Muscle of leg (tissue), 3 donors: ENCODE measurements at regions not wholly inside any gene's neighbourhood (a gene's known extent, or its start where the extent isn't known, plus 50 kb on each side); places are given as distances from the start of the nearest gene placed in this dataset.
"Not testable (repeated sequence)": the region's sequence is repeated elsewhere in the genome, so short reads cannot be mapped to it uniquely, and the experiment has no call there.

Experiments used
- DNase-seq: peaks from one replicate; pipeline ENCODE4 v3.0.0; 2013
- H3K27ac ChIP-seq: one replicate; pipeline ENCODE4 v1.5.1; 2013; ENCODE audit warnings: mild to moderate bottlenecking, low read length, control low read depth
- H3K27me3 ChIP-seq: one replicate; pipeline ENCODE4 v1.6.1; 2013; ENCODE audit warnings: low read length; ENCODE audit not compliant: control insufficient read depth, insufficient read depth
- H3K36me3 ChIP-seq: one replicate; pipeline ENCODE4 v1.6.1; 2013; ENCODE audit warnings: low read length; ENCODE audit not compliant: control insufficient read depth, insufficient read depth
- H3K4me1 ChIP-seq: one replicate; pipeline ENCODE4 v1.6.1; 2013; ENCODE audit warnings: low read length; ENCODE audit not compliant: control insufficient read depth, insufficient read depth
- H3K4me3 ChIP-seq: one replicate; pipeline ENCODE4 v1.5.1; 2013; ENCODE audit warnings: low read length, control low read depth
- H3K9me3 ChIP-seq: replicated peaks from 2 replicates; pipeline ENCODE4 v1.6.1; 2013; ENCODE audit warnings: low read depth, low read length; ENCODE audit not compliant: control insufficient read depth
- WGBS: methylation state at CpG from one replicate; pipeline ENCODE4 v1.1.5; 2013; ENCODE audit warnings: missing lambda C conversion rate; ENCODE audit not compliant: insufficient coverage; 5-methylcytosine and 5-hydroxymethylcytosine counted together

DNA sequence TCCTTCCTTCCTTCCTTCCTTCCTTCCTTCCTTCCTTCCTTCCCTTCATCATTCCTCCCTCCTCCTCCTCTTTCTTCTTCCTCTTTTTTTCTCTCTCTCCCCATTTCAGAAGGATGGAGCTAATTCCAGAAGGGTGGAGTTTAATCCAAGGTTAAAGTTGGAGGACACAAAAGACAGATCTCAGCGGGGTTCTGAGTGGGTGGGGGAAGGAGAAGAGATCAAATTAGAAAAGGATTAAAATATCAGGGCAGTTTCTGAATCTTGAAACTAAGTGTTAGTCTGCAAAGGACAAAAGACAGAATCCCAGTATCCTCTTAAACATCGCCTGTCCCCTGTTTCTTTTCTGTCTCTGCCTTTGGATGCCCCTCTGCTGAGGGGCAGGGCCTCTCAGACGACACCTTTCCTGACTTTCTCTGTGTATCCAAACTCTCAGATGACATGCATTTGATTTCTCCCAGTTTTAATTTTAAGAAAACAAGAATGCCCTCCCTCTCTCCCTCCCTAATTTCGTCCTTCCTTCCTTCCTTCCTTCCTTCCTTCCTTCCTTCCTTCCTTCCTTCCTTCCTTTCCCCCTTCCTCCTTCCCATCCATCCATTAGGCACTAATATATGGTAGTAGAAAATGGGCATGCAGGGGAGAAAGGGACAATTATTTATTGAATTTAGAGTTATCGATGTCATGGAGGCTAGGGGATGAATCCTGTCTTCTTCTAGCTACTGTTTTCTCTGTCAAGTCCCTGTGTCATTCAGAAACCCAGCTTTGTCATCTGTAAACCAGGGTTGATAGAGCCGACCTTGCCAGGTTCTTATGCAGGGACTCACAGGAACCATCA lies 269.1 kb downstream of the VRK1 start:
- Histone ChIP-seq H3K9me3 (no peaks in the 10 kb centered on the region), H3K36me3 (no peaks in the 10 kb centered on the region), H3K4me3 (no peak overlapping the region), H3K27me3 (peaks cover 9% of the 10 kb centered on the region), H3K27ac (no peak overlapping the region), H3K4me1 (no peaks in the 10 kb centered on the region)
- 51% methylated on average over 2 of the region's 6 CpGs for WGBS
- DNase-seq: no peak

DNA sequence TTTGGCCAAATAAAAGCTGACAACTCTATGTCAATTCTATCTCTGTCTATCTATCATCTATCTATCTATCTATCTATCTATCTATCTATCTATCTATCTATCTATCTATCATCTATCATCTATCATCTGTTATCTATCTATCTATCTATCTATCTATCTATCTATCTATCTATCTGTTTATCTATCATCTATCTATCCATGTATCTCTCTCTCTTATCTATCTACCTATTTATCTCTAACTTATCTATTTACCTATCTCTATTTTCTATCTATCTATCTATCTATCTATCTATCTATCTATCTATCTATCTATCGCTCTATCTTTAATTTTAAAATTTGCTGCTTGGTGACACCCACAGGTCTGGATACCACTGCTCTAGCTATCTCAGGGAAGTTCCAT lies 271.1 kb downstream of the VRK1 start:
- not testable (repeated sequence) for H3K4me3 ChIP-seq, DNase-seq, H3K36me3 ChIP-seq, H3K9me3 ChIP-seq, H3K4me1 ChIP-seq, H3K27ac ChIP-seq, H3K27me3 ChIP-seq
- 90% methylated on average over 1 of the region's 1 CpG for WGBS

DNA sequence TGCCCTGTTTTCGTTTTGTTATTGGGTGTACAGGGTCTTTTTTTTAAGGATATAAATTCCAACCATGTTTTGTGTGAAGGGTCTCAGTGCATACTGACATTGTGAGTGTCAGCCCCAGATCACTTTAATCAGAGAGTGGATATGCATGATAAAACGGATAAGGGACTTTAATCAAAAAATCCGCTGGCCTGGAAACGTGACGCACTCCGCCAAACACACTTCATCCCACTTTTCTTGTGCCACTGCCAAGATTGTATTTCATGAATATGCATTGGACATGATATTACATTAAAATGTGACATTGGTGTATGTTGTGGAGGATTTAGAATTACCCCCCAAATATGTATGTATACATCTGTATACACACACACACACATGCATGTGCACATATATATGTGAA lies 273.1 kb downstream of the VRK1 start:
- Histone ChIP-seq H3K36me3 (no peaks in the 10 kb centered on the region), H3K9me3 (no peaks in the 10 kb centered on the region), H3K27ac (no peak overlapping the region), H3K27me3 (peaks cover 8% of the 10 kb centered on the region), H3K4me3 (no peak overlapping the region), H3K4me1 (no peaks in the 10 kb centered on the region)
- WGBS: no CpG with 5 or more reads among the region's 6 CpGs
- DNase-seq: no peak

DNA sequence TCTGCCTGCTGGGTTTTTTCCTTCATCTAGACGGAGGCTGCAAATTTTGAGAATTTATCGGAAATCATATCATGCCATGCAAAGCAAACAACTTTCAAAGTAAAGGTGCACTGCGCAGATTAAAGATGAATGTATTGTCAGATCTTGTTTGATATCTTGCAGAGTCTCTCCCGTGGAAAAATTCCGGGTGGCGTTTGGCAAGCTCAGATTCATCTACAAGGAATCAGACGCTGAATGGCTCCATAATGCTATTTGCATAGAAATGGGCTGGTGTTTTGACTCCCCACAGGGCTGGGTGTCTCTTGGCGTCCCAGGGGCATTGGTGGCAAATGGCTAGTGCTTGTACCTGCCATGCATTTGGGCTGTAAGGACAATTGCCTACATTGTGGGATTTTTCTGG lies 274.0 kb downstream of the VRK1 start:
- H3K27ac ChIP-seq: no peak overlapping the region
- 40% methylated on average over 1 of the region's 8 CpGs for whole genome bisulfite sequencing
- H3K4me1 ChIP-seq: no peaks in the 10 kb centered on the region

DNA sequence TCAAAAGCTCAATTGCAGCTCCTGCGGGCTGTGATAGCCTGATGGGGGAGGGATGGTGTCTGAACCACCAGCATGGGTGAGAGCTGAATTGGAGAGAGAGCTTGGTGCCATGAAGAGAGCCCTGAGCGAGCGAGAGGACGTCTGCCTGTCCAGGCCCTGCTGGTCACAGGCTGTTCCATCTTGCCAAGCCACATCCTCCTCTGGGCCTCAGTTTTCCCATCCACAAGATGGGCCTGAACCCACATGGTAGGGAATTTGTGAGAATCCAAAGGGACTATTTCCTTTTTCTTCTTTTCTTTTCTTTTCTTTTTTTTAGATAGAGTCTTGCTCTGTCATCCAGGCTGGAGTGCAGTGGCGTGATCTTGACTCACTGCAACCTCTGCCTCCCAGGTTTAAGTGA lies 276.4 kb downstream of the VRK1 start:
- H3K4me1 ChIP-seq: no peaks in the 10 kb centered on the region
- no peak overlapping the region for H3K4me3 ChIP-seq
- DNase-seq: no peak
- no peaks in the 10 kb centered on the region for H3K36me3 ChIP-seq
- no peak overlapping the region for H3K27ac ChIP-seq
- H3K9me3 ChIP-seq: no peaks in the 10 kb centered on the region
- 80% methylated on average over 1 of the region's 5 CpGs for WGBS
- H3K27me3 ChIP-seq: peaks cover 4% of the 10 kb centered on the region

More for the DNA sequence above, 274.0 kb downstream of the VRK1 start:
- no peak for DNase-seq
- Histone ChIP-seq H3K9me3 (no peaks in the 10 kb centered on the region), H3K27me3 (peaks cover 4% of the 10 kb centered on the region), H3K4me3 (no peak overlapping the region), H3K36me3 (no peaks in the 10 kb centered on the region)

DNA sequence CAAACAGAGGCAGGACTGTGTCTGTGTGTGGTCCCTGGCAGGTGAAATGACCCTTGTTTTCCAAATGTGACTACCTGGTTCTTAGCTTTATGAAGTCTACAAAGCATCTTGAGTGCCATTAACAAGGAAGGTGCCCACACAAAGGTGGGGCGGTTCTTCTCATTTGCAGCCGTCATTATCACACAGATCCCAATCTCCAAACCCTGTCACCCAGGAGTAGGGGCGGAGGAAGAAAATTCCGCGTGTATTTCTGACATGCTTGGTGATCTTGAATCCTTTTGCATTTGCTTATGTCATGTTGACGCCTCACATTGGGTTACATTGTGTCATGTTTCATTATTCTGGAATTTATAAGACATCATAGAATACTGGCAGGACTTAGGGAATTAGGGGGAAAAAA lies 277.3 kb downstream of the VRK1 start:
- no peak for DNase-seq
- WGBS: no CpG with 5 or more reads among the region's 6 CpGs
- Histone ChIP-seq H3K4me3 (no peak overlapping the region), H3K9me3 (no peaks in the 10 kb centered on the region), H3K36me3 (no peaks in the 10 kb centered on the region), H3K27ac (no peak overlapping the region), H3K4me1 (no peaks in the 10 kb centered on the region), H3K27me3 (peaks cover 3% of the 10 kb centered on the region)

DNA sequence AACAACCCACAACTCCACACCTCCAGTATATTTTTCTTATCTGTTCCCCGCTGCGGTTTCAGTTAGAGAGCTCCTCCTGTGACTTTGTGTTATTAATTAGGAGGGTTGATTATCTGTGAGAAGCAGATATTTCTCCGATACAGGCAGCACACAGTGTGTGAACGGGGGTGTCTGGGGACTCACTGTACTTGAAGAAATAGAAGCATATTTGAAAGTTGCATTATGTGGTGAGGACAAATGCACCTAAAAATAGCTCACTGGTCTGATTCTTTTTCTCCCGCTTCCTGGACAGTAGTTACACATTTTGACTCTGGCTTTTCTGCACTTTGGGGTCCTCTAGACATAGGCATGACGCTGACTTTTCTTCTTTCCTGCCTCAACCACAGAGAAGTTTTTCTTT lies 277.7 kb downstream of the VRK1 start:
- H3K27me3 ChIP-seq: no peaks in the 10 kb centered on the region
- no peaks in the 10 kb centered on the region for H3K4me1 ChIP-seq
- H3K4me3 ChIP-seq: no peak overlapping the region
- no peak overlapping the region for H3K27ac ChIP-seq
- H3K9me3 ChIP-seq: no peaks in the 10 kb centered on the region
- peak; percentile 8 for DNase-seq
- no peaks in the 10 kb centered on the region for H3K36me3 ChIP-seq
- no CpG with 5 or more reads among the region's 6 CpGs for WGBS

DNA sequence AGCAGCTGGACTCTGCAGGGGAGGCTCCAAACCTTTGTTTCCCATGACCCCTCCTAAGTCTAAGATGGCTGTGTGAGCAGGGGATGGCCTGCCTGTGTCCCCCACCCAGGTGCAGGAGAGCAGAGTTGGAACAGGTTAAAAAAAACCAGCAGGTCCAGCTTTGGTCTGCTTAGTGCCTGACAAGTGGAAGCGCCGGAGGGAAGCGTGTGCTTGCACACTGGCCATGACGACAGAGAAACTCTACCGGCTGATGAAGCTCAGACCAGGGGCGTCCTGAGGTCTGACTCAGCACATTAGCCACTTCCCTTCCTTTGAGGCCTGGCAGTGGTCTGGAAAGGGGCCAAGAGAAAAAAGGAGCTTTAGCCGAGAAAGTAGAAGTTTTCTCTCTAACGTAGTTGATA lies 280.1 kb downstream of the VRK1 start:
- peak; percentile 77 for DNase-seq
- 11% methylated on average over 4 of the region's 8 CpGs for WGBS
- H3K27ac ChIP-seq: no peak overlapping the region
- no peaks in the 10 kb centered on the region for H3K4me1 ChIP-seq
- no peak overlapping the region for H3K4me3 ChIP-seq
- H3K9me3 ChIP-seq: no peaks in the 10 kb centered on the region
- no peaks in the 10 kb centered on the region for H3K27me3 ChIP-seq
- H3K36me3 ChIP-seq: no peaks in the 10 kb centered on the region

DNA sequence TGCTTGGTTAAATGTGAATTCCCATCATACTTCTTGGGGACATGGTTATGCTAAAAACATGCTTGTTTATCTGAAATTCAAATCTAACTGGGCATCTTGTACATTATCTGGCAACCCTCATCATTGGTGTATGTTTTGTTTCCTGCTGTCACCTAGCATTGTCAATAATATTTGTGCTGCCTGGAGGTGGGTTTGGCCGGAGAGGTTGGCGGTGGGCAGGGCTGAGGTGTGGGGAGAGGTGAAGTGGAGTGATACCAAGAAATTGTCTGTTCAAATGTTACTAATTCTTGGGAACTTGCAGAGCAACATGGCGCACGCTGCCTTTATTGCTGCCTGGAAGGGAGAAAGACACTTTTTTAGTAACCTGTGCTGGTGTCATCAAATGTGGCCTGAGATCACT lies 280.5 kb downstream of the VRK1 start:
- H3K9me3 ChIP-seq: no peaks in the 10 kb centered on the region
- 82% methylated on average over 4 of the region's 4 CpGs for WGBS
- H3K27me3 ChIP-seq: no peaks in the 10 kb centered on the region
- H3K4me1 ChIP-seq: no peaks in the 10 kb centered on the region
- DNase-seq: no peak
- H3K4me3 ChIP-seq: no peak overlapping the region
- H3K27ac ChIP-seq: no peak overlapping the region
- no peaks in the 10 kb centered on the region for H3K36me3 ChIP-seq

DNA sequence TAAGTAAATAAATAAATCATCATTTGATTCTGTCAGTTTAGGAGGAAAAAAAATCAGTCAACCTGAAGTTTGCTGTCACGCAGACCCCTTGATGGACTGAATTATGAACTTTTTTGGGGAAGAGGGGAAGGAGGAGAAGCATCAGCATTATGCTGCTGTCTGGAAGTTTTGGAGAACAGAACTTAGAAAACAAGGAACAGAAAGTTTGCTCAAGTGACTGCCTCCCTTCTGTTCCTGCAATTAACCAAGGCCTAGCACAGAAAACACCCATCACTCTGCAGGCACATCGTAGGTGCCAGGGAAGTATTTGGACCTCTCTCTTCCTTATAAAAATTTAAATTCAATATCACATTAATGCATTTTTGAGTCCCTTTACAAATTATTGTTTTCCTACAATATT lies 283.8 kb downstream of the VRK1 start:
- whole genome bisulfite sequencing: 91% methylated on average over 1 of the region's 2 CpGs
- Histone ChIP-seq H3K4me1 (no peaks in the 10 kb centered on the region), H3K27ac (no peak overlapping the region), H3K9me3 (peaks cover 6% of the 10 kb centered on the region), H3K27me3 (no peaks in the 10 kb centered on the region), H3K4me3 (no peak overlapping the region), H3K36me3 (no peaks in the 10 kb centered on the region)
- peak; percentile 26 for DNase-seq

DNA sequence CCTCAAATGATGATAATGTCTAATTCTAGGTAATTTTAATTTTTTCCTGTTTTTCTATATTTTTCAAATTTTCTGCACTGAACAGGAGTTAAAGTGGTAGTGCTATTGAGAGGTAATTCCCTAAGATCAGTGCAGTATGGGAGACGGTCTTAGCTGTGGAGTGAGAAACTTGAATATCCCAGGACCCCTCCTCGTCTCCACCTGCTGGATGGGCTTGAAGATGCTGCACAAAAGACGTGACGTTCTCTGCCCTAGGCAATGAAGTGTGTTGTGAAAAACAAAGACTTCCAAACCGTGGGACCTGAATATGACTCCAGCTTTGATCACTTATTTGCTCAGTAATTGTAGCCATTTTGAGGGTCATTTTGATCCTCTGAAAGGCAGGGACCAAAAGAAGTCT lies 298.1 kb downstream of the VRK1 start:
- Histone ChIP-seq H3K36me3 (no peaks in the 10 kb centered on the region), H3K4me1 (peaks cover 2% of the 10 kb centered on the region), H3K27ac (no peak overlapping the region), H3K4me3 (no peak overlapping the region), H3K9me3 (no peaks in the 10 kb centered on the region), H3K27me3 (no peaks in the 10 kb centered on the region)
- no peak for DNase-seq
- 65% methylated on average over 5 of the region's 5 CpGs for WGBS
